ENCODE measurements at regions not wholly inside any gene's neighbourhood (a gene's known extent, or its start where the extent isn't known, plus 50 kb on each side); places are given as distances from the start of the nearest gene placed in this dataset.

- H3K36me3 ChIP-seq: no peaks in the 10 kb centered on the region
- intact Hi-C loops (cut with DNase I): no loop called here
- no peak overlapping the region for H3K27ac ChIP-seq
- ATAC-seq: no peak
- peaks cover 6% of the 10 kb centered on the region for H3K4me1 ChIP-seq
- no peak for DNase-seq
- no peak for TF ChIP-seq CTCF (IDR thresholded peaks at IDR 0.05)
- no peaks in the 10 kb centered on the region for H3K27me3 ChIP-seq (ENCODE audit: low read depth)
- H3K9me3 ChIP-seq: no peaks in the 10 kb centered on the region
- H3K4me3 ChIP-seq: no peak overlapping the region
Measured at GRCh38 chr20:56786503-56786902, 157.4 kb downstream of the TFAP2C start.

- H3K36me3 ChIP-seq: no peaks in the 10 kb centered on the region
- H3K4me1 ChIP-seq: peaks cover 6% of the 10 kb centered on the region
- DNase-seq (no peak), ATAC-seq (peak; percentile 59 to 88)
- H3K4me3 ChIP-seq: no peak overlapping the region
- no peaks in the 10 kb centered on the region for H3K27me3 ChIP-seq (ENCODE audit: low read depth)
- intact Hi-C loops (cut with DNase I): no loop called here
- H3K9me3 ChIP-seq: no peaks in the 10 kb centered on the region
- no peak overlapping the region for H3K27ac ChIP-seq
- no peak for TF ChIP-seq CTCF (IDR thresholded peaks at IDR 0.05)
Measured at GRCh38 chr20:56788041-56788670, 159.1 kb downstream of the TFAP2C start.

- Histone ChIP-seq H3K27ac (no peak overlapping the region), H3K4me3 (no peak overlapping the region), H3K4me1 (peaks cover 6% of the 10 kb centered on the region), H3K9me3 (no peaks in the 10 kb centered on the region), H3K27me3 (ENCODE audit: low read depth) (no peaks in the 10 kb centered on the region), H3K36me3 (no peaks in the 10 kb centered on the region)
- DNase-seq (no peak), ATAC-seq (no peak)
- intact Hi-C loops (cut with DNase I): no loop called here
- TF ChIP-seq CTCF (IDR thresholded peaks at IDR 0.05): no peak
Measured at GRCh38 chr20:56788671-56789610, 159.8 kb downstream of the TFAP2C start.

- intact Hi-C loops (cut with DNase I): no loop called here
- Histone ChIP-seq H3K27me3 (ENCODE audit: low read depth) (no peaks in the 10 kb centered on the region), H3K9me3 (peaks cover 4% of the 10 kb centered on the region), H3K27ac (no peak overlapping the region), H3K36me3 (no peaks in the 10 kb centered on the region), H3K4me3 (no peak overlapping the region), H3K4me1 (no peaks in the 10 kb centered on the region)
- no peak for DNase-seq
- ATAC-seq: no peak
- no peak for TF ChIP-seq CTCF (IDR thresholded peaks at IDR 0.05)
Measured at GRCh38 chr20:56793916-56794315, 164.8 kb downstream of the TFAP2C start.

- DNase-seq (no peak), ATAC-seq (no peak)
- H3K4me1 ChIP-seq: no peaks in the 10 kb centered on the region
- no peaks in the 10 kb centered on the region for H3K36me3 ChIP-seq
- no peak for TF ChIP-seq CTCF (IDR thresholded peaks at IDR 0.05)
- H3K4me3 ChIP-seq: no peak overlapping the region
- no peaks in the 10 kb centered on the region for H3K27me3 ChIP-seq (ENCODE audit: low read depth)
- H3K27ac ChIP-seq: no peak overlapping the region
- H3K9me3 ChIP-seq: peaks cover 4% of the 10 kb centered on the region
- intact Hi-C loops (cut with DNase I): no loop called here
Measured at GRCh38 chr20:56795492-56795891, 166.4 kb downstream of the TFAP2C start.

Measured in lower lobe of right lung (tissue), 2 donors.